Astrocyte (in vitro differentiated cells and primary cell): ENCODE measurements at regions not wholly inside any gene's neighbourhood (a gene's known extent, or its start where the extent isn't known, plus 50 kb on each side); places are given as distances from the start of the nearest gene placed in this dataset.

Experiments
- DNase-seq: peaks from one replicate; pipeline ENCODE4 v3.0.0-alpha.2; 2010; ENCODE audit warnings: low read depth
- FAIRE-seq: peaks from 2 replicates; lab custom pipeline; 2011; peaks lifted over from hg19 to GRCh38; lab: Jason Lieb, UNC
- H2AFZ ChIP-seq: 2 replicates; pipeline ENCODE4 v1.6.0; 2012; ENCODE audit warnings: low read depth, low read length, inconsistent platforms
- H3K27ac ChIP-seq: 2 replicates; pipeline ENCODE4 v1.5.1; 2011; ENCODE audit warnings: low read depth, low read length, inconsistent platforms
- H3K27me3 ChIP-seq: 2 replicates; pipeline ENCODE4 v1.6.0; 2011; ENCODE audit warnings: low read length, inconsistent platforms; ENCODE audit not compliant: insufficient read depth
- H3K36me3 ChIP-seq: 2 replicates; pipeline ENCODE4 v1.5.1; 2011; ENCODE audit warnings: low read length, inconsistent platforms; ENCODE audit not compliant: insufficient read depth
- H3K4me1 ChIP-seq: 2 replicates; pipeline ENCODE4 v1.5.1; 2011; ENCODE audit warnings: low read length, inconsistent platforms; ENCODE audit not compliant: insufficient read depth
- H3K4me2 ChIP-seq: 2 replicates; pipeline ENCODE4 v1.6.0; 2012; ENCODE audit warnings: low read length, inconsistent platforms
- H3K4me3 ChIP-seq: 2 replicates; pipeline ENCODE4 v1.5.1; 2011; ENCODE audit warnings: low read depth, mild to moderate bottlenecking, low read length, inconsistent platforms; ENCODE audit not compliant: insufficient read depth
- H3K79me2 ChIP-seq: 2 replicates; pipeline ENCODE4 v1.6.0; 2012; ENCODE audit warnings: mild to moderate bottlenecking, low read length, inconsistent platforms; ENCODE audit not compliant: insufficient read depth
- H3K9ac ChIP-seq: 2 replicates; pipeline ENCODE4 v1.6.0; 2012; ENCODE audit warnings: mild to moderate bottlenecking, low read length, inconsistent platforms
- H3K9me3 ChIP-seq: 2 replicates; pipeline ENCODE4 v1.5.1; 2012; ENCODE audit warnings: low read depth, mild to moderate bottlenecking, low read length, inconsistent platforms; ENCODE audit not compliant: insufficient read depth
- H4K20me1 ChIP-seq: 2 replicates; pipeline ENCODE4 v1.6.0; 2012; ENCODE audit warnings: low read length, inconsistent platforms; ENCODE audit not compliant: insufficient read depth
- H3K27ac Mint-ChIP-seq: one replicate; pipeline ENCODE4 v1.8.0; 2021; ENCODE audit warnings: mild to moderate bottlenecking, mixed read lengths; ENCODE audit not compliant: unreplicated experiment
- H3K27me3 Mint-ChIP-seq: one replicate; pipeline ENCODE4 v1.8.0; 2021; ENCODE audit warnings: low read depth, mixed read lengths; ENCODE audit not compliant: unreplicated experiment
- H3K36me3 Mint-ChIP-seq: one replicate; pipeline ENCODE4 v1.8.0; 2021; ENCODE audit warnings: low read depth, mixed read lengths; ENCODE audit not compliant: unreplicated experiment
- H3K4me1 Mint-ChIP-seq: one replicate; pipeline ENCODE4 v1.8.0; 2021; ENCODE audit warnings: low read depth, mixed read lengths; ENCODE audit not compliant: unreplicated experiment
- H3K4me3 Mint-ChIP-seq: one replicate; pipeline ENCODE4 v1.8.0; 2021; ENCODE audit warnings: mild to moderate bottlenecking, moderate library complexity, mixed read lengths; ENCODE audit not compliant: unreplicated experiment
- H3K9me3 Mint-ChIP-seq: one replicate; pipeline ENCODE4 v1.8.0; 2021; ENCODE audit warnings: mild to moderate bottlenecking, mixed read lengths; ENCODE audit not compliant: unreplicated experiment
- EZH2 ChIP-seq: IDR thresholded peaks from 2 replicates; pipeline ENCODE4 v1.6.1; 2012; ENCODE audit warnings: mild to moderate bottlenecking, low read length, inconsistent platforms; ENCODE audit not compliant: insufficient read depth
- TF ChIP-seq, protein P1 (sequence below): IDR thresholded peaks from 2 replicates; pipeline ENCODE4 v1.5.1; 2011; ENCODE audit warnings: low read depth, mild to moderate bottlenecking, inconsistent platforms, low read length, moderate library complexity; ENCODE audit not compliant: insufficient read depth

DNA sequence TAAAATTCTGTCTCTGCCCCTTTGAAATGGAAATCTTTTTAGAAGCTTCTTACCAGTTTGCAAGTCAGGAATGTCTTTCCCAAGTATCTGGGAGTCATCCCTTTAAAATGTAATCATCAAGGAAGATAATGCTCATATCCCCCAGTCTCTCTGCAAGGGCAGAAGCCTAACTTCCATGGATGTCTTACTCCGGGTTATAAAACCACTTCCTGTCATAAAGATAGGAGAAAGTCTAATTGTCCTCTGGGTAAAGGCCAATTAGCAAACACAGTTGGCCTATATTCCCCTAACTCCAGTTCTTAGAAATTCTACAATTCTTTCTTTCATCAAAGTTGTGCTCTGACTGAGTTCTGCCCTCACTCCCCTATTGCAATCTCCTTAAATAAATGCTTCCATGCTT is 1631.5 kb upstream of the LRRTM3 start:
- Histone ChIP-seq H3K4me1 (no peaks in the 10 kb centered on the region), H3K79me2 (no peaks in the 10 kb centered on the region), H2AFZ (no peak overlapping the region), H3K4me3 (no peak overlapping the region), H3K36me3 (no peaks in the 10 kb centered on the region), H3K4me2 (no peak overlapping the region), H3K9me3 (no peaks in the 10 kb centered on the region), H3K9ac (no peak overlapping the region), H4K20me1 (no peaks in the 10 kb centered on the region), H3K27me3 (no peaks in the 10 kb centered on the region), H3K27ac (no peak overlapping the region)
- Mint-ChIP-seq H3K27me3 (no peaks in the 10 kb centered on the region), H3K36me3 (no peaks in the 10 kb centered on the region), H3K9me3 (no peaks in the 10 kb centered on the region), H3K27ac (peak overlapping the region; percentile 8), H3K4me1 (peaks cover 8% of the 10 kb centered on the region), H3K4me3 (no peak overlapping the region)
- TF ChIP-seq EZH2 = no peak
- TF ChIP-seq, protein P1, sequence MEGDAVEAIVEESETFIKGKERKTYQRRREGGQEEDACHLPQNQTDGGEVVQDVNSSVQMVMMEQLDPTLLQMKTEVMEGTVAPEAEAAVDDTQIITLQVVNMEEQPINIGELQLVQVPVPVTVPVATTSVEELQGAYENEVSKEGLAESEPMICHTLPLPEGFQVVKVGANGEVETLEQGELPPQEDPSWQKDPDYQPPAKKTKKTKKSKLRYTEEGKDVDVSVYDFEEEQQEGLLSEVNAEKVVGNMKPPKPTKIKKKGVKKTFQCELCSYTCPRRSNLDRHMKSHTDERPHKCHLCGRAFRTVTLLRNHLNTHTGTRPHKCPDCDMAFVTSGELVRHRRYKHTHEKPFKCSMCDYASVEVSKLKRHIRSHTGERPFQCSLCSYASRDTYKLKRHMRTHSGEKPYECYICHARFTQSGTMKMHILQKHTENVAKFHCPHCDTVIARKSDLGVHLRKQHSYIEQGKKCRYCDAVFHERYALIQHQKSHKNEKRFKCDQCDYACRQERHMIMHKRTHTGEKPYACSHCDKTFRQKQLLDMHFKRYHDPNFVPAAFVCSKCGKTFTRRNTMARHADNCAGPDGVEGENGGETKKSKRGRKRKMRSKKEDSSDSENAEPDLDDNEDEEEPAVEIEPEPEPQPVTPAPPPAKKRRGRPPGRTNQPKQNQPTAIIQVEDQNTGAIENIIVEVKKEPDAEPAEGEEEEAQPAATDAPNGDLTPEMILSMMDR = no peak
- FAIRE-seq (no peak), DNase-seq (peak; percentile 20)

DNA sequence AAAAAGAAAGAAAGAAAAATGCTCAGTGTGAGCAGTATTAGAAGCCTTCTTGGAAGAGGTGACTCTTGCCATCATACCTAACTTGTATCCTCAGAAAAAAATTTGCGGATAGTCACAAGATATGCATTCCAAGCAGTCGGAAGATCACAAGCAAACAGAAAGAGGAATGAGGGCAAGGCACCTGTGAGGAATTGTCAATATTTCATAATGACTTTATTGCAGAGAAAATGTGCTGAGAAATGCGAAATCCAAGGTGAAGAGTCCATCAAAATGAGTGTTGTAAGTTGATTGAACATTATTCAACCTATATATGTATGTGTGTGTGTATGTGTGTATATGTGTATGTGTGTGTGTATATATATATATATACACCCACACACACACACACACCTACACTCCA is 1624.7 kb upstream of the LRRTM3 start:
- no peak overlapping the region for H3K4me3 Mint-ChIP-seq
- Histone ChIP-seq H2AFZ (no peak overlapping the region), H3K36me3 (no peaks in the 10 kb centered on the region), H3K27ac (no peak overlapping the region), H3K4me2 (no peak overlapping the region), H3K79me2 (no peaks in the 10 kb centered on the region), H4K20me1 (no peaks in the 10 kb centered on the region), H3K27me3 (no peaks in the 10 kb centered on the region), H3K4me3 (no peak overlapping the region), H3K9me3 (no peaks in the 10 kb centered on the region), H3K4me1 (no peaks in the 10 kb centered on the region), H3K9ac (no peak overlapping the region)
- FAIRE-seq (no peak), DNase-seq (no peak)
- peaks cover 3% of the 10 kb centered on the region for H3K4me1 Mint-ChIP-seq
- no peak overlapping the region for H3K27ac Mint-ChIP-seq
- H3K36me3 Mint-ChIP-seq = no peaks in the 10 kb centered on the region
- no peak for TF ChIP-seq EZH2
- TF ChIP-seq, protein P1 = no peak
- no peaks in the 10 kb centered on the region for H3K27me3 Mint-ChIP-seq
- H3K9me3 Mint-ChIP-seq = no peaks in the 10 kb centered on the region

DNA sequence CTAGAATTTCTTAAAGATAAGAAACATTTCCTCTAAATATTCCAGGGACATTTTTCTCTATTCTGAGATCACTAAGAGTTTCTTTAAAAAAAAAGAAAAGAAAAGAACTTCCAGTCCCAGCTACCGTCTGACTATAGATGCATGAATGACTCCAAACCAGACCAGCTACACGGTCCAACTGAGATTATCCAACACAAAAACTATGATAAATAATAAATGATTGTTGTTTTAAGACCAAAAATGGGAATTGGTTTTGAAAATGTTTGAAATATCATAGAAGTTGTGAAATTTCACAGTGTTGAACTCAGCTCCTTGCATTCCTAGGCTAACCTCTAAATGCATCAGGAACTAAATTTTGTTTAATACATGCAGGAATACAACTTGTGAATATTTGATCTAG is 1619.6 kb upstream of the LRRTM3 start:
- no peaks in the 10 kb centered on the region for H3K9me3 Mint-ChIP-seq
- Histone ChIP-seq H2AFZ (no peak overlapping the region), H3K4me1 (no peaks in the 10 kb centered on the region), H3K9me3 (no peaks in the 10 kb centered on the region), H4K20me1 (no peaks in the 10 kb centered on the region), H3K4me2 (no peak overlapping the region), H3K27ac (no peak overlapping the region), H3K4me3 (no peak overlapping the region), H3K79me2 (no peaks in the 10 kb centered on the region), H3K9ac (no peak overlapping the region), H3K27me3 (no peaks in the 10 kb centered on the region), H3K36me3 (no peaks in the 10 kb centered on the region)
- H3K36me3 Mint-ChIP-seq = no peaks in the 10 kb centered on the region
- no peak overlapping the region for H3K4me3 Mint-ChIP-seq
- FAIRE-seq (no peak), DNase-seq (no peak)
- no peaks in the 10 kb centered on the region for H3K4me1 Mint-ChIP-seq
- TF ChIP-seq EZH2 = no peak
- TF ChIP-seq, protein P1 = no peak
- H3K27me3 Mint-ChIP-seq = no peaks in the 10 kb centered on the region
- H3K27ac Mint-ChIP-seq = no peak overlapping the region
